ENCODE measurements at regions not wholly inside any gene's neighbourhood (a gene's known extent, or its start where the extent isn't known, plus 50 kb on each side); places are given as distances from the start of the nearest gene placed in this dataset.

DNA sequence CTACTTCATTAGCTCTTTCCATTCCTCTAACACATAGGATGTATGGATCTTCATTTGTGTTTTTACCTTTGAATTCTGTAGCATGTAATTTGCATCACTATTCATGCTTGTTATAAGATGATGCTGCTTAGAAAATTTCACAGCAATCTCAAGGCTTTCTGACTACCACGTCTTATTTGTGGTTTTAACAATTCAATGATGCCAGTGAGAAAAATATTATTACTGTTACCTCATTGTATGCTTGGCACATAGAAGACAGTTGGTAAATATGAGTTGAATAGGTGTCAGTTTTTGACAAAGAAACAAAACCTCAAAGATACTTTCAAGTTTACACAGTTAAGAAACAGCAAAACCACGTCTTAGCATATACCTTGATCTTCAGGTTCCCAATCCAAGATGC lies 428.6 kb downstream of the TFAP2A start:
- Histone ChIP-seq H3K36me3 (no peaks in the 10 kb centered on the region), H3K4me3 (no peak overlapping the region), H3K9me3 (peaks cover 0 to 12% (median 0%) of the 10 kb centered on the region in 11 donors), H3K27ac (no peak overlapping the region), H3K4me1 (no peaks in the 10 kb centered on the region), H3K27me3 (no peaks in the 10 kb centered on the region)
- TF ChIP-seq, protein P1, sequence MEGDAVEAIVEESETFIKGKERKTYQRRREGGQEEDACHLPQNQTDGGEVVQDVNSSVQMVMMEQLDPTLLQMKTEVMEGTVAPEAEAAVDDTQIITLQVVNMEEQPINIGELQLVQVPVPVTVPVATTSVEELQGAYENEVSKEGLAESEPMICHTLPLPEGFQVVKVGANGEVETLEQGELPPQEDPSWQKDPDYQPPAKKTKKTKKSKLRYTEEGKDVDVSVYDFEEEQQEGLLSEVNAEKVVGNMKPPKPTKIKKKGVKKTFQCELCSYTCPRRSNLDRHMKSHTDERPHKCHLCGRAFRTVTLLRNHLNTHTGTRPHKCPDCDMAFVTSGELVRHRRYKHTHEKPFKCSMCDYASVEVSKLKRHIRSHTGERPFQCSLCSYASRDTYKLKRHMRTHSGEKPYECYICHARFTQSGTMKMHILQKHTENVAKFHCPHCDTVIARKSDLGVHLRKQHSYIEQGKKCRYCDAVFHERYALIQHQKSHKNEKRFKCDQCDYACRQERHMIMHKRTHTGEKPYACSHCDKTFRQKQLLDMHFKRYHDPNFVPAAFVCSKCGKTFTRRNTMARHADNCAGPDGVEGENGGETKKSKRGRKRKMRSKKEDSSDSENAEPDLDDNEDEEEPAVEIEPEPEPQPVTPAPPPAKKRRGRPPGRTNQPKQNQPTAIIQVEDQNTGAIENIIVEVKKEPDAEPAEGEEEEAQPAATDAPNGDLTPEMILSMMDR (IDR thresholded peaks at IDR 0.05): no peak
- no peak for ATAC-seq
- WGBS, 2 donors: 63 to 65% methylated on average over 2 of the region's 2 CpGs
- intact Hi-C loops (cut with DNase I): no loop called here
- DNase-seq: no peak

DNA sequence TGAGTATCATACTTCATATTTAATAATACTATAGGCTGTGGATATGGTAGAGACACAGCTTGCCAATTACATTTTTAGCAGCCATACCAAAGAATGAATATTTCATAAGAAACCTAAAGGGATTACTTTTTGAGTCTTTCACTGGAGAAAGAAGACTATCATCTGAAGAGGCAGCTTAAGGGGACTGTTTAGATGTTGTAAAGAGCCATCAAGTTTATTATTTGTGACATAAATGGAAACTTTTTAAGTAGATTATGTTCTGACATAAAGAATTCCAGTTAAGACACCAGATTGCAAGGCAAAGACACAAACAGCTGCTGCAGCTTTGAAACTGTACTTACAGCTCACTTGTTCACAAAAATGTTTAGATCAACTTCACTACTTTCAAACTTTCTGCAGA lies 429.4 kb downstream of the TFAP2A start:
- intact Hi-C loops (cut with DNase I): no loop called here

DNA sequence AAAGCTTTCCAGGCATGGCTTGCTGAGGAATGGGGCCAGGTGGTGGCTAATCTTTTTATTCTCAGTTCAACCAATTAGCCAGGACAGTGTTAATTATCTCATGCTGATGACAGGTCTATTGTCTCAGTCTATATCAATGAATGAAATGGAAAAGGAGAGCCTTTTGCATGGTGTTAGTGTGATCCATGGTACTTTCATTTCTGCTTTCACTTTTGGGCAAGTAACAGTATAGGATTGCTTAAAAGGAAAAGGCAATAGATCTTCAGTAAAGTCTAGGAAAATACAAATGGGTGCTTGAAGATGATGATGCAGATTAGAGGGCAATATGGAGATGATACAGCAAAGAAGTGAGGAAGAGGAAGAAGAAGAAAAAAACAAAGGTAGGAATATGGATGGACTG lies 430.3 kb downstream of the TFAP2A start:
- Histone ChIP-seq H3K27me3 (no peaks in the 10 kb centered on the region), H3K27ac (no peak overlapping the region), H3K4me3 (no peak overlapping the region), H3K9me3 (peaks cover 0 to 12% (median 0%) of the 10 kb centered on the region in 11 donors), H3K4me1 (no peaks in the 10 kb centered on the region), H3K36me3 (no peaks in the 10 kb centered on the region)
- TF ChIP-seq, protein P1 (IDR thresholded peaks at IDR 0.05): no peak
- intact Hi-C loops (cut with DNase I): no loop called here
- DNase-seq (no peak), ATAC-seq (no peak)

More for the DNA sequence above, 429.4 kb downstream of the TFAP2A start:
- H3K27ac ChIP-seq: no peak overlapping the region
- H3K4me1 ChIP-seq: no peaks in the 10 kb centered on the region
- DNase-seq (no peak), ATAC-seq (no peak)
- no peak overlapping the region for H3K4me3 ChIP-seq
- H3K36me3 ChIP-seq: no peaks in the 10 kb centered on the region
- TF ChIP-seq, protein P1 (IDR thresholded peaks at IDR 0.05): no peak
- H3K27me3 ChIP-seq: no peaks in the 10 kb centered on the region
- H3K9me3 ChIP-seq: peaks cover 0 to 12% (median 0%) of the 10 kb centered on the region in 11 donors

DNA sequence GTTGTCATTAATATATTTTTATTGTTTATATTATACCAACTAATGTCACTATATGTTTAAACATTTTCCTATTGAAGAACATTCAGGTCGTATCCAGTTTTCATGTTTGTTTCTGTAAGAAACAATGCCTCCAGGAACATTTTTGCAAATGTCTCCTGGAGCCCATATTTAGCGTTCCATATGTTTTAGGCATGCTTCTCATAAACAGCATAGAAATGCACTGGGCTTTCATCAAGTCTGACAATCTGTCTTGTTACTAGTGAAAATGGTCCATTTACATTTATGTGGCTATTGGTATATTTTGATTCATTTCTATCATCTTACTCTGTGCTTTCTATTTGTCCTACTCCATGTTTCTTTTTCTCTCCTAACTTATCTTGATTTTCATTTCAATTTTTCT lies 431.7 kb downstream of the TFAP2A start:
- intact Hi-C loops (cut with DNase I): no loop called here
- Histone ChIP-seq H3K9me3 (peaks cover 0 to 12% (median 0%) of the 10 kb centered on the region in 11 donors), H3K4me3 (no peak overlapping the region), H3K36me3 (no peaks in the 10 kb centered on the region), H3K4me1 (no peaks in the 10 kb centered on the region), H3K27me3 (no peaks in the 10 kb centered on the region), H3K27ac (no peak overlapping the region)
- WGBS, 2 donors: 82 to 84% methylated on average over 2 of the region's 2 CpGs
- DNase-seq: no peak
- ATAC-seq: no peak
- TF ChIP-seq, protein P1 (IDR thresholded peaks at IDR 0.05): no peak

DNA sequence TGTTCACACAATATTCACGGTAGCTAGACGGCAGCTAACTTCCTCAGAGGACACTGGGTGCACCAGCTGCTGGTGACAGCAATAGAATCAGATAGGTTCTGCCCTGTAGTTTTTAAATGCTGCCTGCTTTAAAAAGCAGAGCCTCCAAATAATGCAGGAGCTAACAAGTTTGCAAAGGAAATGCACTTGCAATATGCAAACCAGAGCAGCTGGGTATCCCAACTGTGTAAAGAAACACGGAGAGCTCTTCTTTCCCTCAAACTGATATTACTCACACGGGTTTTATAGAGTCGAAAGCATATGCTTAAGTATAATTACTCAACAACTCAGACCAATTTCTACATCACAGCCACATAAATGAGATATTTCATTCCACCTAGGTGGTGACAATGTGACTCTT lies 432.7 kb downstream of the TFAP2A start:
- Histone ChIP-seq H3K9me3 (peaks cover 0 to 12% (median 0%) of the 10 kb centered on the region in 11 donors), H3K4me3 (no peak overlapping the region), H3K4me1 (no peaks in the 10 kb centered on the region), H3K27ac (no peak overlapping the region), H3K27me3 (no peaks in the 10 kb centered on the region), H3K36me3 (no peaks in the 10 kb centered on the region)
- TF ChIP-seq, protein P1 (IDR thresholded peaks at IDR 0.05): no peak
- intact Hi-C loops (cut with DNase I): no loop called here
- ATAC-seq (no peak), DNase-seq (no peak)
- WGBS, 2 donors: 70 to 77% methylated on average over 5 of the region's 5 CpGs
